Kidney (tissue), 13 donors: ENCODE measurements at regions not wholly inside any gene's neighbourhood (a gene's known extent, or its start where the extent isn't known, plus 50 kb on each side); places are given as distances from the start of the nearest gene placed in this dataset.

Experiments
- DNase-seq, 5 donors: peaks; one replicate each; pipeline ENCODE4 v3.0.0-alpha.2; 2013 to 2020
- FAIRE-seq: peaks from 2 replicates; lab custom pipeline; 2012; peaks lifted over from hg19 to GRCh38; lab: Jason Lieb, UNC
- H3K27ac ChIP-seq, 2 donors: one replicate each; pipeline ENCODE4 v1.7.0; 2013; ENCODE audit warnings: low read depth in 2 of 2, low read length in 2 of 2, inconsistent platforms in 1 of 2
- H3K27me3 ChIP-seq: one replicate; pipeline ENCODE4 v1.7.1; 2013; ENCODE audit warnings: low read length, inconsistent platforms; ENCODE audit not compliant: control insufficient read depth, insufficient read depth
- H3K36me3 ChIP-seq, 3 donors: one replicate each; pipeline versions ENCODE4 v1.7.0 to v1.7.1; 2013; ENCODE audit warnings: low read length in 3 of 3, control low read depth in 1 of 3, inconsistent platforms in 1 of 3; ENCODE audit not compliant: insufficient read depth in 3 of 3, control insufficient read depth in 2 of 3
- H3K4me1 ChIP-seq, 3 donors: one replicate each; pipeline versions ENCODE4 v1.7.0 to v1.7.1; 2013; ENCODE audit warnings: low read length in 3 of 3, inconsistent platforms in 1 of 3, low read depth in 1 of 3; ENCODE audit not compliant: control insufficient read depth in 2 of 3, insufficient read depth in 2 of 3
- H3K4me3 ChIP-seq, 3 donors: one replicate each; pipeline versions ENCODE4 v1.7.0 to v1.8.1; 2013; ENCODE audit warnings: low read length in 3 of 3, control low read depth in 1 of 3, inconsistent platforms in 1 of 3
- H3K9ac ChIP-seq, 3 donors: one replicate each; pipeline versions ENCODE4 v1.7.0 to v1.7.1; 2013; ENCODE audit warnings: low read length in 3 of 3, control low read depth in 1 of 3, inconsistent platforms in 1 of 3
- H3K9me3 ChIP-seq, 3 donors: one replicate each; pipeline versions ENCODE4 v1.7.0 to v1.7.1; 2013; ENCODE audit warnings: low read length in 3 of 3, control low read depth in 1 of 3, inconsistent platforms in 1 of 3; ENCODE audit not compliant: control insufficient read depth in 2 of 3, insufficient read depth in 1 of 3
- CTCF ChIP-seq: IDR thresholded peaks from 3 replicates; pipeline ENCODE4 v1.5.1; 2012; ENCODE audit warnings: mild to moderate bottlenecking, moderate library complexity, borderline replicate concordance; ENCODE audit not compliant: insufficient read depth; ENCODE audit errors: extremely low read depth
- intact Hi-C: fragments of 100-400 bp; cut with DNase I; formaldehyde crosslinking; loops from one replicate; pipeline ENCODE4 v1.11.1; 2022
- donor health status: control.
- donor health status: control.
- donor health status: control.
- donor health status: control.
- donor health status: control.
- donor health status: DM: yes; HTN: yes; CAD: no.
- donor health status: Normal renal cell carcinoma (clear cell type).

GRCh38 chr14:38139926-38140325 is 67.8 kb upstream of the SSTR1 start:
- intact Hi-C loops = no loop called here
- Histone ChIP-seq H3K4me1 (no peaks in the 10 kb centered on the region), H3K36me3 (no peaks in the 10 kb centered on the region), H3K4me3 (no peak overlapping the region), H3K9ac (no peak overlapping the region), H3K27me3 (no peaks in the 10 kb centered on the region), H3K27ac (no peak overlapping the region), H3K9me3 (no peaks in the 10 kb centered on the region)
- no peak for TF ChIP-seq CTCF
- DNase-seq (no peak), FAIRE-seq (no peak)

GRCh38 chr14:38143170-38143569 is 64.5 kb upstream of the SSTR1 start:
- Histone ChIP-seq H3K4me3 (no peak overlapping the region), H3K4me1 (no peaks in the 10 kb centered on the region), H3K27me3 (no peaks in the 10 kb centered on the region), H3K36me3 (no peaks in the 10 kb centered on the region), H3K9ac (no peak overlapping the region), H3K9me3 (no peaks in the 10 kb centered on the region), H3K27ac (no peak overlapping the region)
- FAIRE-seq = no peak
- intact Hi-C loops = no loop called here
- TF ChIP-seq CTCF = no peak
- DNase-seq = no peak

DNA sequence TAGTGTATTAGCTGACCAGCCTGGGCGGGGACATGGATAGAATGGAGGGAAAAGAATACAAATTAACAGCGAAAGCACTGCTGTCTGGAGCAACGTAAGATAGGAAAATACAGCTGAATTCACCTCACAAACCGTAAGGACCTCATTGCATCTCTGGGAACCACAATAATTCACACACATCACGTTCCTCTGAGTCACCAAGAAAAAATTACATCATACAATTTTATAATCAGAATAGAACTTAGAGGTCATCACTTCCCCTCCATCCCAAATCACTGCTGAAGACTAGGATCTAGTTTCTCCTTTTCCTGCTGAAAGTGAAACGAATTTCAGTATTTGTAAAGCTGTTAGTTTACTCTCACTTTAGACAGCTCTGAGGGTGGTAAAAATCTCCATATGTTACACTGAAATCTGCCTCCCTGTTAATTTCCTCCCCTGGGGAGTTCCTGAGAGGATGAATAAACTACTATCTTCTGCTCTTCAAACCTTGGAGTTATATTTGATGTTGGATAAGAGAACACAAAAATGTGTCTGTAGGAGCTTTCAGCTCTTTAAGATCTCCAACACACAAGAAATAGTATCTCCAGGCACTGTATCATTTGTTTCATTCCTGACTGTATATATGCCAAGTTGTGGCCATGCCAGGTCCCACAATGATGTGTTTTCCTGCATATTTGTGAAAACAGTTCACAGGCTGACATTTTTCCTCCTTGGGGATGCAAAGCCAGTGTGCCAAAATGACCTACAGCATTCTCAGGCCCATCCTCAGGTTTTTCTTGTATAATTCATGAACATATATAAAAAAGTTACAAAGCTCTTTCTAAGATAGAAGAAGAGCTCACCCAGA is 63.8 kb upstream of the SSTR1 start:
- FAIRE-seq = no peak
- H3K36me3 ChIP-seq = no peaks in the 10 kb centered on the region
- H3K9me3 ChIP-seq = no peaks in the 10 kb centered on the region
- intact Hi-C loops = no loop called here
- H3K4me3 ChIP-seq = no peak overlapping the region
- no peak overlapping the region for H3K9ac ChIP-seq
- TF ChIP-seq CTCF = no peak
- no peak for DNase-seq
- H3K27ac ChIP-seq = no peak overlapping the region
- H3K27me3 ChIP-seq = no peaks in the 10 kb centered on the region
- H3K4me1 ChIP-seq = no peaks in the 10 kb centered on the region
